Omental fat pad (tissue), 3 donors: ENCODE measurements at regions not wholly inside any gene's neighbourhood (a gene's known extent, or its start where the extent isn't known, plus 50 kb on each side); places are given as distances from the start of the nearest gene placed in this dataset.

Source experiments
- ATAC-seq: fragments of 150-250 bp; one replicate; pipeline ENCODE4 v1.9.1; 2016; ENCODE audit warnings: mild to moderate bottlenecking, moderate library complexity; ENCODE audit not compliant: low FRiP score
- DNase-seq: peaks from one replicate; pipeline ENCODE4 v3.0.0-alpha.2; 2019; ENCODE audit warnings: low spot score
- TF ChIP-seq, protein P1 (sequence below), 3 donors: fragments of 450-650 bp; IDR thresholded peaks; one replicate each; pipeline ENCODE4 v1.5.1; 2016 to 2017; ENCODE audit warnings: antibody characterized with exemption in 3 of 3, mild to moderate bottlenecking in 3 of 3, moderate library complexity in 2 of 3

DNA sequence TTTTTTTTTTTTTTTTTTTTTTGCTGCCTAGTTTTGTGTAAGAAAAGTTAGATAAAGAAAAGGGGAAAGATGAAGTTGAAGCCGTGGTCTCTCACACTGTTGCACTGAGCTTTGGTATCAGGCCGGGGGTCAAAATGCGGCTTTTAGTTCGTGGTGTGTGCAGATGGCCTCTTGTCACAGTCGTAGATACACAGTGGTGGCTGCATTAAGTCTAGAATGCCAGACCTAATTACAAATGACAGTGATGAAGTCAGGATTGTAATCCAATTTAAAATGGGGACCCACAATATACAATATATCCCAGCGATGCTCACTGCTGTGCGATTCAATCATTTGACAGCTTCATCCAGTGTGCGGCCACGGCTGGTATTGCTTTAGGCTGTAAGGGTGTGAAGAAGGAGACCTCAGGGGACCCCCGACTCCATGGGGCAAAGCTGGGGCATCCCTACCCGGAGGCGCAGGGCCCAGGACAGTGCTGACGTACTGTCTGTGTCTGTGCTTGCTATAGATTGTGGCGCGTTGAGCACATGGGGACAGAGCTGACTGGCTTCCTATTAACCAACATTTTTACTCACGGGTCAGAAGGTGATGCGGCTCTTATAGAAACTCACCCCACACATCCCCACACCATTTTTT is 210.0 kb upstream of the SOX4 start:
- DNase-seq (no peak), ATAC-seq (no peak)
- TF ChIP-seq, protein P1, sequence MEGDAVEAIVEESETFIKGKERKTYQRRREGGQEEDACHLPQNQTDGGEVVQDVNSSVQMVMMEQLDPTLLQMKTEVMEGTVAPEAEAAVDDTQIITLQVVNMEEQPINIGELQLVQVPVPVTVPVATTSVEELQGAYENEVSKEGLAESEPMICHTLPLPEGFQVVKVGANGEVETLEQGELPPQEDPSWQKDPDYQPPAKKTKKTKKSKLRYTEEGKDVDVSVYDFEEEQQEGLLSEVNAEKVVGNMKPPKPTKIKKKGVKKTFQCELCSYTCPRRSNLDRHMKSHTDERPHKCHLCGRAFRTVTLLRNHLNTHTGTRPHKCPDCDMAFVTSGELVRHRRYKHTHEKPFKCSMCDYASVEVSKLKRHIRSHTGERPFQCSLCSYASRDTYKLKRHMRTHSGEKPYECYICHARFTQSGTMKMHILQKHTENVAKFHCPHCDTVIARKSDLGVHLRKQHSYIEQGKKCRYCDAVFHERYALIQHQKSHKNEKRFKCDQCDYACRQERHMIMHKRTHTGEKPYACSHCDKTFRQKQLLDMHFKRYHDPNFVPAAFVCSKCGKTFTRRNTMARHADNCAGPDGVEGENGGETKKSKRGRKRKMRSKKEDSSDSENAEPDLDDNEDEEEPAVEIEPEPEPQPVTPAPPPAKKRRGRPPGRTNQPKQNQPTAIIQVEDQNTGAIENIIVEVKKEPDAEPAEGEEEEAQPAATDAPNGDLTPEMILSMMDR (IDR thresholded peaks at IDR 0.05) = no peak

DNA sequence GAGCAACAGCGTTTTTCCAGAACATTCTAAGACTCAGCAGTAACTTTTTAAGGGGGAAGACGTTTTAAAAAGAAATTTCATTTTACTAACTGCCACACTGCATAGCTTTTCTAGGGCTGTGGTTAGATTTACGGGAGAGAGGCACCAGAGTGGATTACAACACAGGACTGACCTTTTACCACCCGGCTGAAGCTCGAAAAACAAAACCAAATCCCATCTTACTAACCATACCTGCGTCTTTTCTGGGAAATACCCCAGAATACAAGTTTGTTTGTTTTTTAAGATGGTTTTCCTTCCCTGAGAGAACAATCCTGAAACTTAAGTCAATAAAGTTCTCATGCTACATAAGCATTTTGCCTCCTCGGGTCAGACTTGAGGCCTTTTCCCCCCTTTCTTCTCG is 209.3 kb upstream of the SOX4 start:
- DNase-seq = no peak
- TF ChIP-seq, protein P1 (IDR thresholded peaks at IDR 0.05) = no peak
- ATAC-seq = peak; percentile 89

DNA sequence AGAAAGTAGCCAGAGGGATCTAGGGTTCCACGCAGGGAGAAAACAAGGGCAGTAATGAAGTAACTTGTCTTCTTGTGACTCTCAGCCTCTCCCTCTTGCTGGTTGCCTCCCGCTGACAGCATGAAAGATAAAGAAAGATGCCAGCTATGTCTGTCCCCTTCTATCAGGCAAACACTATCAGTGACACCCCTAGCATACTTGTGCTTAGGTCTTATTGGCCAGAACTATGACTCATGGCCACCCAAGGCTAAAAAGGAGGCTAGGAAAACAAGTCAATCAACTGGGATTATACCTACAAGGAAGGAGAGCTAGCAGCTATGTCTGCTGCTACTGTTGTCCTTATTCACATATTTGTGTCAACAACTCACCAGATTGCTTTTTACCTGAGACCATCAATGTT is 206.8 kb upstream of the SOX4 start:
- ATAC-seq = no peak
- TF ChIP-seq, protein P1 (IDR thresholded peaks at IDR 0.05) = no peak
- no peak for DNase-seq

DNA sequence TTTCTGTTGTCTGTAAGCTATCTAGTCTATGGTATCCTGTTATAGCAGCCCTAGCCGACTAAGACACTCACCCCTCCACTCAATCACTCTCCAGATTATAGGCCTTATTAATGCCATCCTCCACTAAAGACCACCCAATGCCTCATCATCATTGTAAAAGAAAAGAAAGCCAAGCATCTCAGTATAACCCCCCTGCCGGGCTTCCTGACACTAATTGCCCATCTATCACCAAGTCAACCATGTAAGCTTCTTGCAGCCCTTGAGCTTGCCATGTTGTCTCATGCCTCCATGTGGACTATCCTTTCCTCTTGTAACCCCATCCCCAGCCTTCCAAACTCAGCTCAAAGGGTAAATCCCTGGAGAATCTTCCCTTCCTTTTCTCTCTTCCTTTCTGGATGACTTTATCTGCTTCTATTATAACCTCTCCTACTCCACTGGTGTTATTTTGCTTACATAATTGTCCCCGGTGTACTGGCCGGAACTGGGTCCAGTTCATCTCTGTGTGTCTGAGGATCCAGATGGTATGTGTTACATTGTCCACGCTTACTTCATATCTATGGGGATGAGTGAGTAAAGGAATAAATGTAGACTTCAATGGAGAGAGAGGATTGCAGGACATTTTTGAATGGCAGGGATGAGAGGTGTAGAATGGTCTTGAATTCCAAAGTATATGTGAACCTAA is 202.9 kb upstream of the SOX4 start:
- ATAC-seq (no peak), DNase-seq (no peak)
- TF ChIP-seq, protein P1 (IDR thresholded peaks at IDR 0.05) = no peak

DNA sequence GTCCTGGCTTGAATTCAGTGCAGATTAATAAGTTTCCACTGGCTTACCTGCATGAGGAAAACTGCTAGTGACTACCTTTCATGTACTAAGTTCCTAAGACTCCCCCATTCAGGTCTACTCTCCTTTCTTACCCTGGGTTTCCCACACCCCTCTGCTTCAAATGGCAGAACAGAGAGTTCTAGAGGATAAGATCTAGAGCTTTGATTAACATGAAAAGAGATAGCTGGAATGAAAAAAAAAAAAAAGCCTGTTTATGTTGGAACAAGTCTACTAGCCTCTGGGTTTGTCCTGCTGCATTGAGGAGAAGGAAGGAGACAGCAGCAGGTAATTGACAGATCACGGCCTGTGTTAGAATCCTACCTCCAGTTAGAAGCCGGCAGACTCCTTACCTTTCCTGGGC is 201.4 kb upstream of the SOX4 start:
- DNase-seq = no peak
- TF ChIP-seq, protein P1 (IDR thresholded peaks at IDR 0.05) = no peak
- ATAC-seq = no peak

DNA sequence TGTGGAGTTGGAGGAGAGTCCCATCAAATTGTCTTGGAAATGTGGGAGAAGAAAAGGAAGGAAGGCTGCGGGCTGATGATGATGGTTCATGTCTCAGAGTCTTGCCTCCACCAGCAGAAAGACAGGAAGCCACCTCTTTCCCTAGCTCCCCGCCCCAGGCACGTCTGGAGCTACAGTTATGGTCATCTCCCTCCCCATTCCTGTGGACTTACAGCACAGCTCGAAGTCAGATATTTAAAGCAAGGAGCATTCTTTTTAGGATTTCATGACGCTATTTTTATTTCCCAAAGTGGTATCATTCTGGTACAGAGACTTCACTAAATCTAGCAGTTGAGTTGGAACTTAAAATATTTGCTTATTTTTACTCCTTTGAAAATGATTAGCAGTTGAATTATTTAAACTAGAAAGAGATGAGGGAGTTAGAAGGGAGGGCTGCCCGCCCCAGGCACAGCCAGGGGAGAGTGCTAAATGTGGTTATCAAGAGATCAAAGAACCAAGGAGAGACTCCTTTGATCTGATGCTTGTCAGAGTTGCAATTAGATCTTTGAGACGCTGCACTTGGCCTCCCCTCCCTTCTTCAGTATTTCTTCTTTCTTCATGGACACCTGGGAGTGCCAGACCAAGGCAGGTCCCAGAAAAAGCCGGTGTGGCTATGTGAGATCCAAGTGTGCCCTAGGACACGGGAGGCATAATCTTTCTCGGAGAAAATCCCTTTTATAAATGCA is 199.9 kb upstream of the SOX4 start:
- TF ChIP-seq, protein P1 (IDR thresholded peaks at IDR 0.05) = no peak
- peak; percentile 50 for ATAC-seq

More for the DNA sequence above, 199.9 kb upstream of the SOX4 start:
- no peak for DNase-seq
